ENCODE measurements at regions not wholly inside any gene's neighbourhood (a gene's known extent, or its start where the extent isn't known, plus 50 kb on each side); places are given as distances from the start of the nearest gene placed in this dataset.

DNA sequence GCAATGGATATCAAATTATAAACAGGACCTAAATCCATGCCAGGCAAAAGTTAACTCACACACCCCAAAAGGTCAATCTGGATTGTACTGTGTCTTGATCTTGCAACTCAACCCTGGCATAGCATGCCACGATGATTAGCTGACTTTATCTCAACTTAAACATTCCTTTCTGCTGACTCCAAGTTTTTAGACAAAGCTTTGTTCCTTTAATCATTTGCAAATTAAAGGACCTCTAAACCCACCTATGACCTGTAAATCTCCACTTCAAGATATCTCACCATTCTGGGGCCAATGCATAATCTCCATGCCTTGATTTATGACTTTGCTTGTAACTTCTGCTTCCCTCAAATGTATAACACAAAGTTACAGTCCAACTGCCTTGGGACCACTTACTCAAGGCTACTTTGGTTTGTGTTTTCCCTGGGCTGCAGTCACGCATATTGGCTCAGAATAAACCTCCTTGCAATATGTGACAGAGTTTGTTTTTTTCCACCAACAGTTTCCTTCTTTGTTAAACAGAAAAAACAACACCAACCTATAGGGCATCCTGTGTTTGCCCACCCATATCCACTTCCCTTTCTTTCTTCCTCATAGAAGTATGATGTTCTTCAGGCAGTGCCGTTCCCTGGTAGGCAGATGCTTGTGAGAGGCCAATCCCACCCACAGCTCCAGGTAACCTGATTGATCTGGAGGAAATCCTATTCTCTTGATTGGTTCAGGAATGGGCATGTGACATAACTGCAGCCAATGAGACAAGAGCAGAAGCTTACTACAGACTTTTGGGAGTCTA, 390.6 kb upstream of the ERCC4 start:
- H3K4me2 ChIP-seq (ENCODE audit: insufficient read depth, low read length), result no peak overlapping the region
- ATAC-seq (ENCODE audit: insufficient read depth, low read depth) (no peak), DNase-seq (no peak)
- H3K27ac ChIP-seq (ENCODE audit: low read length), result no peak overlapping the region
- no peaks in the 10 kb centered on the region for H4K20me1 ChIP-seq (ENCODE audit: insufficient read depth, low read length)
- TF ChIP-seq, protein P1, sequence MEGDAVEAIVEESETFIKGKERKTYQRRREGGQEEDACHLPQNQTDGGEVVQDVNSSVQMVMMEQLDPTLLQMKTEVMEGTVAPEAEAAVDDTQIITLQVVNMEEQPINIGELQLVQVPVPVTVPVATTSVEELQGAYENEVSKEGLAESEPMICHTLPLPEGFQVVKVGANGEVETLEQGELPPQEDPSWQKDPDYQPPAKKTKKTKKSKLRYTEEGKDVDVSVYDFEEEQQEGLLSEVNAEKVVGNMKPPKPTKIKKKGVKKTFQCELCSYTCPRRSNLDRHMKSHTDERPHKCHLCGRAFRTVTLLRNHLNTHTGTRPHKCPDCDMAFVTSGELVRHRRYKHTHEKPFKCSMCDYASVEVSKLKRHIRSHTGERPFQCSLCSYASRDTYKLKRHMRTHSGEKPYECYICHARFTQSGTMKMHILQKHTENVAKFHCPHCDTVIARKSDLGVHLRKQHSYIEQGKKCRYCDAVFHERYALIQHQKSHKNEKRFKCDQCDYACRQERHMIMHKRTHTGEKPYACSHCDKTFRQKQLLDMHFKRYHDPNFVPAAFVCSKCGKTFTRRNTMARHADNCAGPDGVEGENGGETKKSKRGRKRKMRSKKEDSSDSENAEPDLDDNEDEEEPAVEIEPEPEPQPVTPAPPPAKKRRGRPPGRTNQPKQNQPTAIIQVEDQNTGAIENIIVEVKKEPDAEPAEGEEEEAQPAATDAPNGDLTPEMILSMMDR (IDR thresholded peaks at IDR 0.05; ENCODE audit: borderline replicate concordance, extremely low read depth, low read length, poor library complexity, severe bottlenecking), result no peak
- TF ChIP-seq EZH2 (IDR thresholded peaks at IDR 0.05; ENCODE audit: borderline replicate concordance, low read depth, low read length, severe bottlenecking), result no peak
- no peaks in the 10 kb centered on the region for H3K36me3 ChIP-seq (ENCODE audit: insufficient read depth, low read length)
- no peak overlapping the region for H2AFZ ChIP-seq (ENCODE audit: low read depth, low read length)
- no peaks in the 10 kb centered on the region for H3K27me3 ChIP-seq (ENCODE audit: insufficient read depth, low read length, poor library complexity)
- H3K79me2 ChIP-seq (ENCODE audit: insufficient read depth, low read length), result no peaks in the 10 kb centered on the region
- H3K9ac ChIP-seq (ENCODE audit: low read depth, low read length), result no peak overlapping the region
- no peaks in the 10 kb centered on the region for H3K9me3 ChIP-seq (ENCODE audit: insufficient read depth, low read length, severe bottlenecking)
- H3K4me1 ChIP-seq (ENCODE audit: insufficient read depth, low read length), result no peaks in the 10 kb centered on the region
- H3K4me3 ChIP-seq (ENCODE audit: low read depth in 1 of 2, low read length in 2 of 2), result no peak overlapping the region

DNA sequence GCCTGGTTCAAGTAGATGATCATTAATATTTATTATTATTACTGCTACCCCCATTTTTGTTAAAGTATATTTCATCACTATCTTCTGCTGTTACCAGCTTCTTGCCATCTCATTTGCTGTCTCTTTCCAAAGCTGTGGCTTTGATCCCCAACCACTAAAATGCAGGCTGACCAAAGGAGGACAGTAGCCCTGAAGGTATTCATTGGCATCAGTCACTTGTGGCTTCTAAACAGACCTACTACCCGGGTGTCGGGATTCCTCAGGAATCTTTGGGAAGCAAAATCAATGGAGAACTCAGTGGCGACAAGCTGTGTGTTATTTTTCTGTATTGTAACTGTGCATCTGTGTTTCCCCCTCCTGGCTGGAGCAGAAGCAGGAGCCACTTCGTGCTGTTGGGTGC, 379.2 kb upstream of the ERCC4 start:
- H4K20me1 ChIP-seq (ENCODE audit: insufficient read depth, low read length), result no peaks in the 10 kb centered on the region
- H2AFZ ChIP-seq (ENCODE audit: low read depth, low read length), result no peak overlapping the region
- TF ChIP-seq, protein P1 (IDR thresholded peaks at IDR 0.05; ENCODE audit: borderline replicate concordance, extremely low read depth, low read length, poor library complexity, severe bottlenecking), result no peak
- no peak for TF ChIP-seq EZH2 (IDR thresholded peaks at IDR 0.05; ENCODE audit: borderline replicate concordance, low read depth, low read length, severe bottlenecking)
- H3K27me3 ChIP-seq (ENCODE audit: insufficient read depth, low read length, poor library complexity), result no peaks in the 10 kb centered on the region
- ATAC-seq (ENCODE audit: insufficient read depth, low read depth) (no peak), DNase-seq (no peak)
- no peak overlapping the region for H3K4me2 ChIP-seq (ENCODE audit: insufficient read depth, low read length)
- no peak overlapping the region for H3K27ac ChIP-seq (ENCODE audit: low read length)
- no peaks in the 10 kb centered on the region for H3K4me1 ChIP-seq (ENCODE audit: insufficient read depth, low read length)
- H3K9me3 ChIP-seq (ENCODE audit: insufficient read depth, low read length, severe bottlenecking), result no peaks in the 10 kb centered on the region
- no peak overlapping the region for H3K9ac ChIP-seq (ENCODE audit: low read depth, low read length)
- no peaks in the 10 kb centered on the region for H3K36me3 ChIP-seq (ENCODE audit: insufficient read depth, low read length)
- no peak overlapping the region for H3K4me3 ChIP-seq (ENCODE audit: low read depth in 1 of 2, low read length in 2 of 2)
- no peaks in the 10 kb centered on the region for H3K79me2 ChIP-seq (ENCODE audit: insufficient read depth, low read length)

DNA sequence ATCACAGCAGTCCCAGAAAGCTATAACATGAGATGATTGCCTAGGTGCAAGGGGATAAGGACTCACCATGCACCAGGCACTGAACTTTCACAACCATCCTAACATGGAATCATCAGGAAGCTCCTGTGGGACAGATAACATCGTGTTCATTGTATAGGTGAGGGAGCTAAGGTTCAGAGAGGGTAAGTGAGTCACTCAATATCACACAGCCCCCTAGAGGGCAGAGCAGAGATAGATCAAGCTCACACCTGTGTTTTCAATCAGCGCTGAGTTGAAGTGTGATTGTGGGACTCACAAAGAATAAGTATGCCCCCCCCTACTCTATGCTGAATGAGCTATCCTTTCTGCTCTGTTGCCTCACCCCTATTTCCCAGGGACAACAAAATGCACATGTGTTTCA, 377.7 kb upstream of the ERCC4 start:
- no peak overlapping the region for H3K9ac ChIP-seq (ENCODE audit: low read depth, low read length)
- no peaks in the 10 kb centered on the region for H3K4me1 ChIP-seq (ENCODE audit: insufficient read depth, low read length)
- H3K4me2 ChIP-seq (ENCODE audit: insufficient read depth, low read length), result no peak overlapping the region
- no peaks in the 10 kb centered on the region for H3K27me3 ChIP-seq (ENCODE audit: insufficient read depth, low read length, poor library complexity)
- no peak overlapping the region for H3K27ac ChIP-seq (ENCODE audit: low read length)
- DNase-seq (no peak), ATAC-seq (ENCODE audit: insufficient read depth, low read depth) (no peak)
- no peaks in the 10 kb centered on the region for H4K20me1 ChIP-seq (ENCODE audit: insufficient read depth, low read length)
- H3K79me2 ChIP-seq (ENCODE audit: insufficient read depth, low read length), result no peaks in the 10 kb centered on the region
- no peak overlapping the region for H3K4me3 ChIP-seq (ENCODE audit: low read depth in 1 of 2, low read length in 2 of 2)
- H2AFZ ChIP-seq (ENCODE audit: low read depth, low read length), result no peak overlapping the region
- TF ChIP-seq EZH2 (IDR thresholded peaks at IDR 0.05; ENCODE audit: borderline replicate concordance, low read depth, low read length, severe bottlenecking), result no peak
- TF ChIP-seq, protein P1 (IDR thresholded peaks at IDR 0.05; ENCODE audit: borderline replicate concordance, extremely low read depth, low read length, poor library complexity, severe bottlenecking), result peak; percentile 30
- H3K36me3 ChIP-seq (ENCODE audit: insufficient read depth, low read length), result no peaks in the 10 kb centered on the region
- no peaks in the 10 kb centered on the region for H3K9me3 ChIP-seq (ENCODE audit: insufficient read depth, low read length, severe bottlenecking)
